ENCODE measurements at regions not wholly inside any gene's neighbourhood (a gene's known extent, or its start where the extent isn't known, plus 50 kb on each side); places are given as distances from the start of the nearest gene placed in this dataset.

GRCh38 chr11:33606762-33607161 lies 93.9 kb downstream of the C11orf91 start:
- TF ChIP-seq GATA2 (IDR thresholded peaks at IDR 0.05; ENCODE audit: low read depth, low read length), result no peak
- TF ChIP-seq GATA3 (IDR thresholded peaks at IDR 0.05; ENCODE audit: low read depth, low read length), result no peak
